ENCODE measurements at regions not wholly inside any gene's neighbourhood (a gene's known extent, or its start where the extent isn't known, plus 50 kb on each side); places are given as distances from the start of the nearest gene placed in this dataset.
"Not testable (repeated sequence)": the region's sequence is repeated elsewhere in the genome, so short reads cannot be mapped to it uniquely, and the experiment has no call there.

- Histone ChIP-seq H3K27me3 (no peaks in the 10 kb centered on the region), H3K4me3 (no peak overlapping the region), H3K9me3 (no peaks in the 10 kb centered on the region), H3K36me3 (no peaks in the 10 kb centered on the region), H3K9ac (ENCODE audit: low read depth in 2 of 2, low read length in 2 of 2) (no peak overlapping the region), H3K4me1 (no peaks in the 10 kb centered on the region), H3K27ac (no peak overlapping the region)
- intact Hi-C loops (cut with DNase I) = no loop called here
- no peak for DNase-seq
- TF ChIP-seq, protein P1, sequence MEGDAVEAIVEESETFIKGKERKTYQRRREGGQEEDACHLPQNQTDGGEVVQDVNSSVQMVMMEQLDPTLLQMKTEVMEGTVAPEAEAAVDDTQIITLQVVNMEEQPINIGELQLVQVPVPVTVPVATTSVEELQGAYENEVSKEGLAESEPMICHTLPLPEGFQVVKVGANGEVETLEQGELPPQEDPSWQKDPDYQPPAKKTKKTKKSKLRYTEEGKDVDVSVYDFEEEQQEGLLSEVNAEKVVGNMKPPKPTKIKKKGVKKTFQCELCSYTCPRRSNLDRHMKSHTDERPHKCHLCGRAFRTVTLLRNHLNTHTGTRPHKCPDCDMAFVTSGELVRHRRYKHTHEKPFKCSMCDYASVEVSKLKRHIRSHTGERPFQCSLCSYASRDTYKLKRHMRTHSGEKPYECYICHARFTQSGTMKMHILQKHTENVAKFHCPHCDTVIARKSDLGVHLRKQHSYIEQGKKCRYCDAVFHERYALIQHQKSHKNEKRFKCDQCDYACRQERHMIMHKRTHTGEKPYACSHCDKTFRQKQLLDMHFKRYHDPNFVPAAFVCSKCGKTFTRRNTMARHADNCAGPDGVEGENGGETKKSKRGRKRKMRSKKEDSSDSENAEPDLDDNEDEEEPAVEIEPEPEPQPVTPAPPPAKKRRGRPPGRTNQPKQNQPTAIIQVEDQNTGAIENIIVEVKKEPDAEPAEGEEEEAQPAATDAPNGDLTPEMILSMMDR (IDR thresholded peaks at IDR 0.05) = no peak
These were observed 211.6 kb downstream of the ANKRD30B start for GRCh38 chr18:14959550-14959949.

DNA sequence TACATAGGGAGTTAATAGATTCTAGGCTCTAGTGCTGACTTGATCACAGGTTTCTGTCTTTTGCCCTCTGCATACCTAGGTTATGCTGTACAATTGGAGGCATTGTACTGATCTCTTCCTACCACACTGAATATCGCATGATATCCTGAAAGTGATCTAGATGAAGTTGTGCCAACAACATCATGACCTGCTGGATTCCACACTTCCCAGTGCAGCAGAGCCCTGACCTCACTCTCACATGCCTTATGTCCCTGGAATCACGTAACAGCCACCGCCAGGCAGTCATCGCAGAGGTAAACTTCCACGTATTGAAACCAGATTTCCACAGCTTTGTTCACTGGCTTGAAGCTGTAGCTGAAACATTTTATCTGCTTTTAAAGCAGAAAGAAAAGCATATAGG, 214.0 kb downstream of the ANKRD30B start:
- Histone ChIP-seq H3K27ac (no peak overlapping the region), H3K36me3 (no peaks in the 10 kb centered on the region), H3K9ac (ENCODE audit: low read depth in 2 of 2, low read length in 2 of 2) (no peak overlapping the region), H3K9me3 (no peaks in the 10 kb centered on the region), H3K27me3 (no peaks in the 10 kb centered on the region), H3K4me1 (no peaks in the 10 kb centered on the region), H3K4me3 (no peak overlapping the region)
- intact Hi-C loops (cut with DNase I) = no loop called here
- DNase-seq = no peak
- TF ChIP-seq, protein P1 (IDR thresholded peaks at IDR 0.05) = no peak

GRCh38 chr18:14962626-14963025, 214.7 kb downstream of the ANKRD30B start:
- Histone ChIP-seq H3K9ac (ENCODE audit: low read depth in 2 of 2, low read length in 2 of 2) (no peak overlapping the region), H3K4me3 (no peak overlapping the region), H3K27me3 (no peaks in the 10 kb centered on the region), H3K27ac (no peak overlapping the region), H3K36me3 (no peaks in the 10 kb centered on the region), H3K9me3 (no peaks in the 10 kb centered on the region), H3K4me1 (no peaks in the 10 kb centered on the region)
- DNase-seq = no peak
- TF ChIP-seq, protein P1 (IDR thresholded peaks at IDR 0.05) = no peak
- intact Hi-C loops (cut with DNase I) = no loop called here

DNA sequence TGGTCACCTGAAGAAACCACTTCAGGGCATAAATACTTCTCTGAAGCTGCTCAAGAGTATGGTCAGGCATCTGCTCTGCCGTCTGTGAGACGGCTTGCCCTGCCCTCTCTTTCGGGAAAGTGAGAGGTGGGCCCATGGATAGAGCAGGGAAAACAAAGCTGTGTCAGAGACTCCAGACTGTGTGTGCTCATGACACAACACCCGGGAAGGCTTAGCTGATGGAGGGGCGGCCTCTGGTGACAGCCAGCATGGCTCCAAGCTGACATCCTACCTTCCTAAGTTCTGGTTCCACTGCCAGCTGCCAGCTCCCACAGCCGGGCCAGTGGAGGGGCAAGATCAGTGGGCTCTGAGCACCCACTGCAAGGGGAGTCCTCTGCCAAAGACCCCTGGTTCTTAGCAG, 215.3 kb downstream of the ANKRD30B start:
- no peaks in the 10 kb centered on the region for H3K9me3 ChIP-seq
- no peak for DNase-seq
- H3K4me3 ChIP-seq = no peak overlapping the region
- intact Hi-C loops (cut with DNase I) = no loop called here
- no peaks in the 10 kb centered on the region for H3K27me3 ChIP-seq
- H3K4me1 ChIP-seq = no peaks in the 10 kb centered on the region
- H3K36me3 ChIP-seq = no peaks in the 10 kb centered on the region
- H3K9ac ChIP-seq (ENCODE audit: low read depth in 2 of 2, low read length in 2 of 2) = no peak overlapping the region
- no peak overlapping the region for H3K27ac ChIP-seq
- TF ChIP-seq, protein P1 (IDR thresholded peaks at IDR 0.05) = no peak

DNA sequence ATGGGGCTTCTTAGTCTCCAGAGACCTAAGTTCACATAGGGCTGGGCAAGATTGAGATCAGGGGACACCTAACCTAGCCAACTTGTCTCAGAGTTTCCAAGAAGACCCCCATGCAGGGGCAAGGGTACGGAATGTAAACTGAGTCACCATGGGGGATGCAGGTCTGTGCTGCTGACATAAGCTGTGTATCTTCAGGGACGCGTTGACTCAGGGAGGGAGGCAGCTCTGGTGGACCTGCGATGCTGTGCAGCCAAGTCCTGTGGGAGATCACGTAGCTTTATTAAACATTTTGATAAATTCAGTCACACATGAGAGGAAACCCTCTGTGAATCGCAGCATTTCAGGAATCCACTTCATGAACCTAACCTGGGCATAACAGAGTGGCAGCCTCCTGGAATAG, 216.0 kb downstream of the ANKRD30B start:
- H3K9ac ChIP-seq (ENCODE audit: low read depth in 2 of 2, low read length in 2 of 2) = no peak overlapping the region
- no peaks in the 10 kb centered on the region for H3K36me3 ChIP-seq
- intact Hi-C loops (cut with DNase I) = no loop called here
- H3K4me1 ChIP-seq = no peaks in the 10 kb centered on the region
- DNase-seq = no peak
- H3K4me3 ChIP-seq = no peak overlapping the region
- H3K9me3 ChIP-seq = no peaks in the 10 kb centered on the region
- TF ChIP-seq, protein P1 (IDR thresholded peaks at IDR 0.05) = no peak
- no peaks in the 10 kb centered on the region for H3K27me3 ChIP-seq
- no peak overlapping the region for H3K27ac ChIP-seq

DNA sequence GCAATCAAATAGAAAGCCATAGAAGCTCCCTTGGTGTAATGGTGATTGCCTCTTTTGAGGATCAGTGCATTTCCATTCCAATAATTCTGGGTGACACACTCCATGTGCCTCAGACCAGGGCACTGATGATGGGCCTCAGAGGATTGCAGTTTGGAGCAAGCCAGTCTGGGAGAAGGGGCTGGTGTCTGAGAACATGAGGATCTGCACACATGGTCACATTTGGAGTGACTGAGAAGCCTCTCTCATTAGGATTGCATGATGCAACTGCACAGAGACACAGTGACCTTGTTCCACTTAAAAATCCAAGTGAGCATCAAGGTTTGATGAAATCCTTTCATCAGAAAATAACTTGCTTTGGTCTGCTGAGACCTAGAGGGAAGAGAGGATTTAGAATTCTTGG, 216.4 kb downstream of the ANKRD30B start:
- Histone ChIP-seq H3K4me1 (no peaks in the 10 kb centered on the region), H3K27me3 (no peaks in the 10 kb centered on the region), H3K4me3 (no peak overlapping the region), H3K9ac (ENCODE audit: low read depth in 2 of 2, low read length in 2 of 2) (no peak overlapping the region), H3K27ac (no peak overlapping the region), H3K36me3 (no peaks in the 10 kb centered on the region), H3K9me3 (no peaks in the 10 kb centered on the region)
- DNase-seq = no peak
- TF ChIP-seq, protein P1 (IDR thresholded peaks at IDR 0.05) = no peak
- intact Hi-C loops (cut with DNase I) = no loop called here

- H3K36me3 ChIP-seq; H3K4me1 ChIP-seq; DNase-seq; H3K9ac ChIP-seq (ENCODE audit: low read depth in 2 of 2, low read length in 2 of 2); H3K4me3 ChIP-seq; H3K27me3 ChIP-seq; intact Hi-C loops (cut with DNase I); H3K27ac ChIP-seq; H3K9me3 ChIP-seq: not testable (repeated sequence)
These were observed 217.0 kb downstream of the ANKRD30B start for GRCh38 chr18:14964976-14965375.

Measured in colonic mucosa (tissue), 4 donors.